ENCODE measurements at regions not wholly inside any gene's neighbourhood (a gene's known extent, or its start where the extent isn't known, plus 50 kb on each side); places are given as distances from the start of the nearest gene placed in this dataset.

DNA sequence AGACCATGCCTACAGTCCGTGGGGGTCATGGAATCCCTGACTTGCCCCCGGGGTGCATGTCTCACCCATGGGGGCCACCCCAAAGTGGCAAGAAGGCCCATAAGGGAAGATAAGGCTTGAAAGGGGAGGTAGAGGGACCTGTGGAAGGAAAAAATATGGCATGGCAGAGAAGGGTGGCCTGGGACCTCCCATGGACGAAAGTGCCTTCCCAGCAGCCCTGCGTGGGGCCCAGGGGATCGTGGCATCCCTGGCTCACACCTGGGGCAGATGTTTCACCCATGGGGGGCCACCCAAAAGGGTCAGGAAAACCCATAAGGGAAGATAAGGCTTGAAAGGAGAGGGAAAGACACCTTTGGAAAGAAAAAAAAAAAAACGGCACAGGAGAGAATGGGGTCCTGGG, 264.6 kb downstream of the ALG10 start:
- TF ChIP-seq CTCF (IDR thresholded peaks at IDR 0.05; ENCODE audit: low read depth, low read length) = no peak
- H3K4me3 ChIP-seq (replicated peaks in 1 of 2; ENCODE audit: low read depth in 2 of 2, low read length in 2 of 2) = no peak overlapping the region
- no peak for DNase-seq (ENCODE audit: low read depth in 2 of 2)

- DNase-seq (ENCODE audit: low read depth in 2 of 2) = no peak
- TF ChIP-seq CTCF (IDR thresholded peaks at IDR 0.05; ENCODE audit: low read depth, low read length) = no peak
- H3K4me3 ChIP-seq (replicated peaks in 1 of 2; ENCODE audit: low read depth in 2 of 2, low read length in 2 of 2) = no peak overlapping the region
Measured at GRCh38 chr12:34287437-34287836, 265.1 kb downstream of the ALG10 start.

- DNase-seq (ENCODE audit: low read depth in 2 of 2) = no peak
- no peak overlapping the region for H3K4me3 ChIP-seq (replicated peaks in 1 of 2; ENCODE audit: low read depth in 2 of 2, low read length in 2 of 2)
- no peak for TF ChIP-seq CTCF (IDR thresholded peaks at IDR 0.05; ENCODE audit: low read depth, low read length)
Measured at GRCh38 chr12:34287986-34288962, 266.0 kb downstream of the ALG10 start.

- no peak for TF ChIP-seq CTCF (IDR thresholded peaks at IDR 0.05; ENCODE audit: low read depth, low read length)
- DNase-seq (ENCODE audit: low read depth in 2 of 2) = no peak
- no peak overlapping the region for H3K4me3 ChIP-seq (replicated peaks in 1 of 2; ENCODE audit: low read depth in 2 of 2, low read length in 2 of 2)
Measured at GRCh38 chr12:34288963-34289345, 266.7 kb downstream of the ALG10 start.

DNA sequence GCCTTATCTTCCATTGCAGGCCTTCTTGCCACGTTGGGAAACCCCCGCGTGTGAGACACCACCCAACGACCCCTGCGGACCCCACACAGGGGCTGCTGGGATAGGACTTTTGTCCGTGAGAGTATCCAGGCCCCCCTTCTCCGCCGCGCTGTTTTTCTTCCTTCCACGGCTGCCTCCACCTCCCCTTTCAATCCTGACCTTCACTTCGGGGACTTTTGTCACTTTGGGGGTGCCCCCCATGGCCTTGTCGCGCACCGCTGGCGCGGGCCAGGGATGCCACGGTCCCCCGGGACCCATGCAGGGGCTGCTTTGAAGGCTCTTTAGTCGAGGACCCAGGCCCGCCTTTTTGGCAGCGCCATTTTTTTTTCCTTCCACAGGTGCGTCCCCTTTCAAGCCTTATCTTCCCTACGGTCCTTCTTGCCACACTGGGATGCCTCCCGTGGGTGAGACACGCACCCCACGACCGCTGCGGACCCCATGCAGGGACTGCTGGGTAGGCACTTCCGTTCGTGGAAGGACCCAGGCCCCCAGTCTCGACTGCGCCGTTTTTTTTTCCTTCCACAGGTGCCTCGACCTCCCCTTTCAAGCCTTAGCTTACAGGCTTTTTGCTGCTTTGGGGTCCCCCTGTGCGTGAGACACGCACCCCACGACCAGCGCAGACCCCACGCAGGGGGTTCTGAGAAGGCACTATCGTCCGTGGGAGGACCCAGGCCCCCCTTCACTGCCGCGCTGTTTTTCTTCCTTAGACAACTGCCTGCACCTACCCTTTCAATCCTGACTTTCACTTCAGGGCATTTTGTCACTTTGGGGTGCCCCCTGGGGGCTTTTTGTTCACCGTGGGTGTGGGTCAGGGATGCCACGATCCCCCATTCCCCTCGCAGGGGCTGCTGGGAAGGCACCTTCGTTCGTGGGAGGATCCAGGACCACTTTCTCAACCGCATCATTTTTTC, 267.4 kb downstream of the ALG10 start:
- no peak overlapping the region for H3K4me3 ChIP-seq (replicated peaks in 1 of 2; ENCODE audit: low read depth in 2 of 2, low read length in 2 of 2)
- no peak for DNase-seq (ENCODE audit: low read depth in 2 of 2)
- no peak for TF ChIP-seq CTCF (IDR thresholded peaks at IDR 0.05; ENCODE audit: low read depth, low read length)

- no peak overlapping the region for H3K4me3 ChIP-seq (replicated peaks in 1 of 2; ENCODE audit: low read depth in 2 of 2, low read length in 2 of 2)
- TF ChIP-seq CTCF (IDR thresholded peaks at IDR 0.05; ENCODE audit: low read depth, low read length) = no peak
- DNase-seq (ENCODE audit: low read depth in 2 of 2) = no peak
Measured at GRCh38 chr12:34290381-34290995, 268.2 kb downstream of the ALG10 start.

Measured in cardiac fibroblast (primary cell).